HG03103 (cell line): ENCODE measurements at regions not wholly inside any gene's neighbourhood (a gene's known extent, or its start where the extent isn't known, plus 50 kb on each side); places are given as distances from the start of the nearest gene placed in this dataset.

Experiments used
- ATAC-seq: cut with Tn5 transposase; IDR thresholded peaks from one replicate; pipeline ENCODE4 v1.9.1; 2021; ENCODE audit warnings: low read depth; ENCODE audit not compliant: unreplicated experiment

DNA sequence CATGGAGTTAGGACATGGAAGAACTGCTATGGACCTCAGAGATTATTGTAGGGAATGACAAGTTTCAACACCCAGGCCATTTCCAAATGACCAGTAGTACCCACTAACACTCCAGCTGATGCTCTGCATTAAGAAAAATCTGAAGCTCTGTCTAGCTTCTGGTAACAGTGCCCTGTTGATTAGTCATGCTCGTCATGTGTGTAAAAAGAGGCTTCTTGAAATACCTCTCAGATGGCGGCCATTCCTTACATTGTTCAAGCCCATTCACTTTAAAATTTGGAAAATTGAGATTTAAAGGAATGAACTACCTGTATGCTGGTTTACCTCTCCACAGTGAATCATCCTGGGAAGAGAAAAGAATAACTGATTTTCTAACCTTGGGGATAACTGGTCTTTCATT lies 527.9 kb upstream of the ARGLU1 start:
- no peak for ATAC-seq

DNA sequence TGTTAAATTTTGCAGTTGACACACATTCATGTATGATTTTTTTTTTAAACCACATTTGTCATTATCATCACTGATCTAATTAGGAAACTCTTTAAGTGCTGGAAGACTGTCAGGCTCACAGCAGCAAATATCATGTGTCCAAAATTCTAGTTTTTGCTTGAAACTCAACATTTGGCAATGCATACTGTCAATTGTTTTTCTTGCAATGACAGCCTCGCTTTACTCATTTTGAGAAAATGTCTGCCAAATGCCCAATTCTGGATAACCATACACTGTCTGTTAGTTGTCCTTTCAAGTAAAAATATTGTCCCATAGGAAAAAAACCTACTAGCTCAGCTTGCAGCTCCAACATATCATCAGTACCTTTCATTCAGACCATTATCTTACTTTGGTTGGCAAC lies 523.9 kb upstream of the ARGLU1 start:
- ATAC-seq, result no peak

- ATAC-seq, result no peak
These were observed 523.5 kb upstream of the ARGLU1 start for GRCh38 chr13:107091428-107091827.

GRCh38 chr13:107088061-107088460 lies 520.1 kb upstream of the ARGLU1 start:
- no peak for ATAC-seq

DNA sequence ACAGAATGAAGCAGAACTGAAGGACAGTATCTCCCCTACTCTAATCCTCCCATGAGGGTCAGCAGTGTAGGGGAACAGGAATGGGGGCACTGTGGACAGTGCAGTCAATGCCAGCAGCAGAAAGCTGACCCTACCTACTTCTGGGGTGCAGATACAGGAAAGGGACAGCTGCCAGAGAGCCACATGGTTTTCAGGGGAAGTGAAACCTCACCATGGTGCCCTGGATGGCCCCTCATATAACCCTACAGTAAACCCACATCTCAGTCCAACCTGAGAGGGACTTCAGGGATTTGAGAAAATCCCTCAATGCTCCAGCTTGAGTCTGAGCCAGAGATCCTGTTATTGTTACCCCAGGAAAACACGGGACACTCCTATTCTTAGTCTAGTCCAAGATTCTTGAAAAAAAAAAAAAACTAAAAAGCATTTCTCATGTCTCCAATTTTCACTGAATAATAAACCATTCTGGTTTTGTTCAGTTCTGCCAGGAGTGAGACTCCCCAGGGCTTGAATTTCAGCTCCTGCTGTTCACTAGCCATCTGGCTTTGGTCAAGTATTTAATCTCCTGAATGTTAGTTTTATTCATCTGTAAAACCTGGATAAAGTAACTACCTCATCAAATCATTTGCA lies 511.6 kb upstream of the ARGLU1 start:
- no peak for ATAC-seq

- no peak for ATAC-seq
These were observed 510.4 kb upstream of the ARGLU1 start for GRCh38 chr13:107078229-107078765.

- no peak for ATAC-seq
These were observed 508.9 kb upstream of the ARGLU1 start for GRCh38 chr13:107076801-107077200.

DNA sequence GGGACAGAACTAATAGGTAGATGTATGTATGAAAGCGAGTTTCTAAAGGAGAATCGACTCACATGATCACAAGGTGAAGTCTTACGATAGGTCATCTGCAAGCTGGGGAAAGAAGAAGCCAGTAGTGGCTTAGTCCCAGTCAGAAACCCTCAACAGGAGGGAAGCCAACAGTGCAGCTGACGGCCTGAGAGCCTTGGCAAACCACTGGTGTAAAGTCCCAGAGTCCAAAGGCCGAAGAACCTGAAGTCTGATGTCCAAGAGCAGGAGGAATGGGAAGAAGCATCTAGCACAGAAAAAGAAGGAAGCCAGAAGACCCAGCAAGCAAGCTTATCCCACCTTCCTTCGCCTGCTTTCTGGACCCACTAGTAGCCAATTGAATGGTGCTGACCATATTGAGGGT lies 507.6 kb upstream of the ARGLU1 start:
- no peak for ATAC-seq

- ATAC-seq, result no peak
These were observed 502.9 kb upstream of the ARGLU1 start for GRCh38 chr13:107070792-107071191.

DNA sequence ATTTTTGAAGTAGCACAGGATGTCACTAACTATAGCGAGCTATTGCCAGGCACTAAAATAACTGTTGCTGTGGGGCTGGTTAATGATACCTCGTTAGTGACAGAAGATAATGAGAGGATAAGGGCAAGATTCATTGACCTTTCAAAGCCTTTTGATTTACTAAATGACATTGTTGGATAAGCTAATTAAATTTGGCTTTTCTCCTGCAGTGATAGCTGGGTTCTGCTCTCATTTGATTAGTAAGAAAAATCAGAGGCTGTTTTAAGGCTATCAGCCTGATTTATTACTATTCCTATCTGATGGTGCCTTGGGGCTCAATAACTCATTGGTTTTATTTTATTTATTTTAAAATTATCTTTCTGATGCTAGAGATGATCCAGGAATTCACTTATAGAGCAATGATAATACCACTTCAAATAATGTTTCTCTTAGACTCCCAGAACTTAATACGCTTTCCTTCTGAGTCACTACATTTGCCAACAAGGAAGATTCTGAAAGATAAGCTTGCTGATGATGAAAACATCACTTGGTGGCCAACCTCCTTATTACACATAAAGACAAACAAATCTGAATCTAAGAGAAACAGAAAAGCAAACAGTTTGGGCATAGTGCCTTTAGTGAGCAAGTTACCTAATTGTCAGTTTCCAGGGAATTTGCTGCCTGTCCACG lies 501.3 kb upstream of the ARGLU1 start:
- no peak for ATAC-seq

DNA sequence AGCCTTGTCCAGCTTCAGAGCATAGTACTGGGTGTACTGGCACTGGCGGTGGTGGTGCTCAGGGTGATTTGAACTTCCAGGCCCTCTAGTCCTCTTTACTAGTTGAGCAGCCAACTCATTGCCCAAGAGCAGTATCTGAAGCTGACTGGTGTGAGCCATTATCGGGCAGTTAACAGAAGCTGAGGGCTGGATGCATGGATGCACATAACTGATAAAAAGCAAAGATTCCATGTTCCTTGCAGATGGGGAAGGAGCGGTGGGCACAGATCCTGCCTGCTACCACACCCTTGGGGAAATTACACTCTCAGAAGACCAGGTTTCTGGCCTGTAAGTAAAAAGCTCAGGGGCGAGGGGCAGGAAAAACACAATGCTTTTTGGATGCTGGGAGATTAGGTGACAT lies 499.4 kb upstream of the ARGLU1 start:
- no peak for ATAC-seq

DNA sequence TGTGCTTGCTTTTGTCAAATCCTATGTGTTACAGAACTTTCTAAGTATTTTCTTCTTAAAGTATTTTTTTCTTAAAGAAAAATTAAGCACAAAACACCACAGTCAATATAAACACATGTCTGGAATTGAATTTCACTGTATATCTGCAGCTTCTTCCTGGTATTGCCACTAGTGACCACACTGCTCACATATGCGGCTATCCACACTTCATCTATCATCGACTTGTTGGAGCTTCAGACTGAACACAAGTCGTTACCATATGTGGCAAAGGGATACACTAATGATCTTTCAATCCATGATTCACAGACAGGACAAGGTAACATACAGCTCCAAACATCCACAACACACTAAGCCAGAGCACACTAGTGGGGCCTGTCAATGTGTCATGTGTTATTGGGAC lies 498.4 kb upstream of the ARGLU1 start:
- no peak for ATAC-seq

- ATAC-seq, result no peak
These were observed 497.1 kb upstream of the ARGLU1 start for GRCh38 chr13:107065036-107065435.

GRCh38 chr13:107057028-107057631 lies 489.2 kb upstream of the ARGLU1 start:
- ATAC-seq, result no peak

DNA sequence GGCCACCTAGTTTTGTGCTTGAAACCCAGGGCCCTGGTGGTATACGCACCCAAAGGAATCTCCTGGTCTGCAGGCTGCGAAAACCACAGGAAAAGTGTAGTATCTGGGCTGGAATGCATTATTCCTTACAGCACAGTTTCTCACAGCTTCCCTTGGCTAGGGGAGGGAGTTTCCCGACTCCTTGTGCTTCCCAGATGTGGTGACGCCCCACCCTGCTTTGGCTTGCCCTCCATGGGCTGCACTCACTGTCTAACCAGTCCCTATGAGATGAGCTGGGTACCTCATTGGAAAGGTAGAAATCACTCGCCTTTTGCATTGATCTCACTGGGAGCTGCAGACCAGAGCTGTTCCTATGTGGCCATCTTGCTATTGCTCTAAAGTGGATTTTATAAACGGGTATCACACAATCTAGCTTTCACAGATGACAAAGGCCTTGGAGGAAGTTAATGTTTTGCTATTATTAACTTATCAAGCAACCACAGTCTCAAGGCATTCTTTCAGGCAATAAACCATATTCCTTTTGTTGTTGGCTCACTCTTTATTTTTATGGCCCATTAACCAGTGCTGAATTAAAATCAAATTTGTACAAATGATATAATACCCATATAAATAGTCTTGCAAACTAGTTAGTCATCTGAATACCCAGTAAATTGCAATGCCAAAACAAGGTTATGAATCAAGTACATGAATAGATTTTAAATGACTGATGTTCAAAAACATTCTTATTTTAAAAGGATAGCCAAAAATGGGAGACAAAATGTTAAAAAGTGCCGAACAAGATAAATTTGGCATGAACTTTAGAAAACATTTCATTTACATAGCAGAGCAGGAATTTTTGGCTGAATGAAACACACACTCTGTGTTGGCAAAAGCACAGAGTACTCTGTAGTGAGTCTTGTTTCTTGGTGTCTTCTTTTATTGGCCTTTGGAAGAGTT lies 475.4 kb upstream of the ARGLU1 start:
- no peak for ATAC-seq

- no peak for ATAC-seq
These were observed 467.8 kb upstream of the ARGLU1 start for GRCh38 chr13:107035778-107036177.

DNA sequence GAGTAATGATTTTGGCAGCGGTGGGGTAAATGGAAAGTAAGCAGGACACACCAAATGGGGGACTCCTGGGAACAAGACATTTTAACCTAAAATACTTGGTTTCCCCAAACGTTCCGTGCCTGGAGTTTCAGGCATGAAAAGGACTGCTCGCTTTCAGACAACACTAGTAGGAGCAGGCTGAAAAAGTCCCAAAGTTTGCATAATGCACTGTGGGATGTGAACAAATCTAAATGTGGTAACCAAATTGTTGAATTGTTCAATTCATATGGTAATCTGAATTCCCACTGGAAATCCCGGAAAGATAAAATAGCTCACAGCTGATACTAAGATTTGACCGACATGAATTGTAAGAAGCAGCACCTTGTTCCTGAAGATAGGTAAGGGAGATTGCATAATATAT lies 467.2 kb upstream of the ARGLU1 start:
- no peak for ATAC-seq

DNA sequence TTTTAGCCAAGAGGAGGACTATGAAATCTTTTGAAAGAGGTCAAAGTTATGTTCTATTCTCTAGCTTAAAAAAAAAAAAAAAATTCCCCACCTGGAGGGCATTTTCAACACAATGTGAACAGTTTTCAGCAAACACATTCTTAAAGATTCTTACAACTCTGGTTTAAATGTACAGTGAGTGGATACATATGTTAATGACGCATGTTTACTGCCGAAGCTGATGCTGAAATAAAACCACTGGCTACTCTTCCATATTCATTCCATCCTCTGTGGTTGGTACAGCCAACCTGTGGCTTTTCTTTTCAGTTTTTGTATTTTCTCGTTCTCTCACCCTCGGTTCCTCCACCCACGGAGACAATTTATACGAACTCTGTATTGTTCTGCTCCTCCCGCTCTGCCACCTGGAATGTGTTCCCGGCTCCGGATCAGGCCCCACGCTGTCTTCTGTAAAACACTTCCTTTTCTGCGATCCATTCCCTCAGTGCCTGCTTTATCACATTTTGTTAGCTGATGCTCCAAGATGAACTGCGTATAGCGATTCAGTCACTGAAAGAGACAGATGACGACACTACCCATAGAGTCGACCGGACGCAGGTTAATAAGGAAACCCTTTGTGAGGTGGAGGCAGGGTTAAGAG lies 466.4 kb upstream of the ARGLU1 start:
- ATAC-seq, result no peak

DNA sequence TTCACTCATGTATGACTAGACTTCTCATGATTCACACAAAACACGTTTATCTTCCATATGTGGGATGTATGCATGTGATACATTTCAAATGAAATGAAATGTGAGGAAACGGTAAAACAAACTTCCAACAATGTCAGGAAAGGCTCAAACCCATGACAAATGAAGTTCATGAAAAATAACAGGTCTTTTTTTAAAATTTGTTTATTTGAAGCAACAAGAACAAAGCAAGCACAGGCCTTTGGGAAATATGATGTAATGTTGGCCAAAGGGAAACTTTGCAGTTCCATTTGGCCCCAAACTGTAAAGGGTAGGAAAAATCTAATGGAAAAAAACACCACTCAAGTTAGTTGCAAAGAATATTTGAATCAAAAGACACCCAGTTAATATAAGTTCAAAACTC lies 463.8 kb upstream of the ARGLU1 start:
- no peak for ATAC-seq

DNA sequence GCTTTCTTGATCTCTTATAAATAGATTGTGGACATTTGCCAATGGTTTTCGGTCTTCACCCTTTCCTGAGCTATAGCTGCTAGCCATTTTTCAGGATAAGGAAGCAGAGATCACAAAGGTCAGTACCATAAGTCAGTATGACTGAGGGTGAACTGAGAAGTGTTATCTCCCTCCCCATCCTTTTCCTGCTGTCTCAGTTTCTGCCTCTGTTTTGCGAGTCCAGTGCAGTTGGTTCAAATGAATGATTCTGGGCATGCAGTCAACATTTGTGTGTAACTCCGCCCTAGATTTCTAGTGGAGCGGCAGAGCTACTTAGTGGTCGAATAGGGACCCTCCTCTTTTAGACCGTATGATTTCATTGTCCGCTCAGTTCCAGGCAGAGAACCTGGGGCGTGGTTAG lies 460.8 kb upstream of the ARGLU1 start:
- no peak for ATAC-seq
